ENCODE measurements at regions not wholly inside any gene's neighbourhood (a gene's known extent, or its start where the extent isn't known, plus 50 kb on each side); places are given as distances from the start of the nearest gene placed in this dataset.
"Not testable (repeated sequence)": the region's sequence is repeated elsewhere in the genome, so short reads cannot be mapped to it uniquely, and the experiment has no call there.

DNA sequence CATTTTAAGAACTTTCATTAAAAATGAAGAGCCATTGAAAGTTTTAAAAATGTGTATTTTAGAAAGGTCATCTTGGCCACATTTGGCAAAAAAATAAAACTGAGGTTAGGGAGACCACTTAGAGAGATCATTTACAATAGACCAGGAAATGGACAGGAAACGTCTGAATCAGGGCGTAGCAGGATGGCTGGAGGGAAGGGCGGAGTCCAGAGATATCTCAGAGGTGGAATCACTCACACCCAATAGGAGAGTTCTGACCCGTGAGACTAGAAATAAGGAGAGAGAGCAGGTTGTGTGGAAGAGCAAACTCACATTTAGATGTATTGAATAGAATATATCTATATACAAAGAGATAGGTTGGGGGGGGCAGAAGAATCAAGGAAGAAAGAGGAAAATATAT, 373.4 kb downstream of the METTL4 start:
- no peak for DNase-seq

- DNase-seq = no peak
Observed at GRCh38 chr18:2199060-2199459, 372.2 kb downstream of the METTL4 start.

DNA sequence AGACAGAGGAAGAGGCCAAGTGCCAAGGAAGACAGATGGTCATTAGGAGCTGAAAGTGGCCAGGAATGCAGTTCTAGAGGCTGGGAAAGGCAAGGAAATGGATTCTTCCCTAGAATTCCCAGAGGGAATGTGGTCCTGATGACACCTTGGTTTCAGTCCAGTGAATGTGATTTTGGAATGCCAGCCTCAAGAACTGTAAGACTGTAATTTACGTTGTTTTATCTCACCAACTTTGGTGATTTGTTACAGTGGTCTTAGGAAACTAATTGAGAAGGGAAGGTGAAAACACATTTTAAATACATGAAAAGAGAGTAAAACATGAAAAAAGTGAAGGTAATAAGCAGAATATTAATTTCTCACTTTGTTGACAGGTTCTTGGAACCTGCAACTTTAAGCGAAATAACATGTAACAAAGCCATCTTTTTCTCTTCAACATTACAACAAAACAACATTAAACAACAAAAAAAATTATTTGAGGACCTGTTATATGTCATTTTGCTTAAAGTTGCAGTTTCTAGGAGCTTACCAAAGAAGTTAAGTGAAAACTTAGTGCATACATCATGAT, 370.2 kb downstream of the METTL4 start:
- no peak for DNase-seq

GRCh38 chr18:2204736-2205135, 366.6 kb downstream of the METTL4 start:
- DNase-seq = no peak

- DNase-seq = no peak
Observed at GRCh38 chr18:2207294-2207693, 364.0 kb downstream of the METTL4 start.

DNA sequence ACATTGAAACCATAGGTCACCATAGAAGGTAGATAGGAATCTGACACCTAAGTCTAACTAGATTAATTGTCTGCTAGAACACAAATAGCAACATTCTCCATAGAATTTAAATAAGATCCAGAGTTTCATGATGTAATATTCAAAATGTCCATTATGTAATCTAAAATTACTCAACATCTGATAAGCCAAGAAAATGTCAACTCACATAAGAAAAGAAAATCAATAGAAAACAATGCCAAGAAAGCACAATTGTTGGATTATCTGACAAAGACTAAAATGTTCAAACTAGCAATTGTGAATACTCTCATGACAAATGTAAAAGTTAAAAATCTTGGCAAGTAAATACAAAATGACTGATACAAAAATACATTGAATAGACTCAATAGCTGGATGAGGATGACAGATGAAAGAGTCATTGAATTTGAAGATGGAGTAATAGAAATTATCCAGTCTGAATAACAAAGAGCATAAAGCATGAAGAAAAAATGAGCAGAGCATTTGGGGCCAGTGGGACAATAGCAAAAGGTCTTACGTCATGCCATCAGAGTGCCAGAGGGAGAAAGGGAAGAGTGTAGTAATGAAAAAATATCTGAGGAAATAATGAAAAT, 358.6 kb downstream of the METTL4 start:
- DNase-seq = no peak

- DNase-seq = no peak
Observed at GRCh38 chr18:2213905-2214304, 357.4 kb downstream of the METTL4 start.

DNA sequence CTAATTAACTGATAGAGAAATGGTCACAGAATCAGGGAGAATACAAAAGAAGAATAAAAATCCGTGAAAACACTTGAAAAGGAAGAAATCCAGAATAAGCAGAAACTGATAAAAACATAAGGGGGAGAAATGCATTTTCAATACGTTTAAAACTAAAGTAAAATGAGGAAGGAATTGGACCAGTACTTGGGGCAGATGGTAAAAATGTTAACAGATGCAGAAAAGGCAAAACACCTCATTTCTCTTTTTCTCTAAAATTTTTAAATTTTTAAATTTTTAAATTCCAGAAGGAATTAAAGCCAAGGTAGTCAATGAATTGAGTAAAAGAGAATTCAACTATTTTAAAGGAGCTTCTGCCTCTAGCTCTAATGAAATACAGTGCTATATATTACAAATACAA, 353.9 kb downstream of the METTL4 start:
- DNase-seq = no peak

GRCh38 chr18:2218101-2218500, 353.2 kb downstream of the METTL4 start:
- DNase-seq = no peak

GRCh38 chr18:2219706-2220105, 351.6 kb downstream of the METTL4 start:
- DNase-seq = no peak

- no peak for DNase-seq
Observed at GRCh38 chr18:2222270-2223185, 348.8 kb downstream of the METTL4 start.

DNA sequence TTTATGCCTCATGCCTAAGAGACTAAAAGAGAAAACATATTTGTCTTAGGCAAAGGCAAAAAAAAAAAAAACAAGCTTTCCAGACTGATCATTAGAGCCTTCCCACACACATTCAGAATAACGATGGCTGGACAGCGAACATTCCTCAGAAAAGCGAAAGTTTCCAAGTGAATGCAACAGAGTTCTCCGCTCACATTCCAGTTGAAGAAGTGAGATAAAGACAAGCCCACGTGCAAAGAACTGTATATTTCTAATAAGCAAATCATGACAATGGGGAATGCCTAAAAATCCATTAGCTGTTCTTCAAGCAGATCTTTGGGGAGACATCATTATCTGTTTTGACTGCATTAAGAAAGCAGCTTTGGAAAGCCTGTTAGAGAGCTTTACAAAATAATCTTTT, 347.9 kb downstream of the METTL4 start:
- DNase-seq = no peak

GRCh38 chr18:2223849-2224248, 347.5 kb downstream of the METTL4 start:
- peak; percentile 74 for DNase-seq

DNA sequence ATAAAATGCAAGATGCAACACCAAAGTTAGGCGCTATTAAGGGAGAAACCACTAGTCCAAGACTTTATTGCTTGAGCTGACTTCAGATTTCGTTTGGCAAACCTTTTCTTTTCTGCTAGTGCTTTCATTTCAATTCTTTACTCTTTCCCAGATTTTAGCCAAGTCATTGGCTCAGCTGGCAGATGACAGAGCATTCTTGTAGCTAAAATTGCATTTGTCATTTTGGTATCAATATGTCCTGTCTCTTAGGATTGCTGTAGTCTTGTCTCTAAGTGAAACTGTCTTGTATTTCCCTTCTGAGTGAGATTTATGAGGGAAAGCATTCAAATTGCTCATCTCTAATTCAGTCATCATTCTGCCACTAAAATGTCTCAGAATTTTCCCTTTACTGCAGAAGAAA, 335.1 kb downstream of the METTL4 start:
- no peak for DNase-seq

- DNase-seq = no peak
Observed at GRCh38 chr18:2237706-2238105, 333.6 kb downstream of the METTL4 start.

GRCh38 chr18:2240311-2240705, 331.0 kb downstream of the METTL4 start:
- DNase-seq = no peak

DNA sequence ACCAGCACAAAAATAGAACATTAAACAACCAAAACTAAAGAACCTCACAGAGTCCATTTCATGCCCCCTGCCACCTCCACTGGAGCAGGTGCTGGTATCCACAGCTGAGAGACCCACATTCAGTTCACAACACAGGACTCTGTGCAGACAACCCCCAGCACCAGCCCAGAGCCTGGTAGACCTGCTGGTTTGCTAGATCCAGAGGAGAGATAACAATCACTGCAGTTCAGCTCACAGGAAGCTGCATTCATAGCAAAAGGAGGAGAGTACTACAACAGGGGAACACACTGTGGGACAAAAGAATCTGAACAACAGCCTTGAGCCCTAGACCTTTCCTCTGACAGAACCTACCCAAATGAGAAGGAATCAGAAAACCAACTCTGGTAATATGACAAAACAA, 326.7 kb downstream of the METTL4 start:
- no peak for DNase-seq

GRCh38 chr18:2247101-2247500, 324.2 kb downstream of the METTL4 start:
- not testable (repeated sequence) for DNase-seq

DNA sequence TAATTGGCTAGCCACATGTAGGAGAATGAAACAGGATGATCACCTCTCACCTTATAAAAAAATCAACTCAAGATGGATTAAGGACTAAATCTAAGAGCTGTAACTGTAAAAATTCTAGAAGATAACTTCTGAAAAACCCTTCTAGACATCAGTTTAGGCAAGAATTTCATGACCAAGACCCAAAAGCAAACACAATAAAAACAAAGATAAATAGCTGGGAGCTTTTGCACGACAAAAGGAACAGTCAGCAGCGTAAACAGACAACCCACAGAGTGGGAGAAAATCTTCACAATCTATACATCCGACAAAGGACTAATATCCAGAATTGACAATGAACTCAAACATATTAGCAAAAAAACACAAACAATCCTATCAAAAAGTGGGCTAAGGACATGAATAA, 316.3 kb downstream of the METTL4 start:
- DNase-seq = no peak

- no peak for DNase-seq
Observed at GRCh38 chr18:2256577-2256976, 314.7 kb downstream of the METTL4 start.

GRCh38 chr18:2258954-2259353, 312.4 kb downstream of the METTL4 start:
- no peak for DNase-seq

GRCh38 chr18:2263303-2263890, 307.9 kb downstream of the METTL4 start:
- DNase-seq = no peak

DNA sequence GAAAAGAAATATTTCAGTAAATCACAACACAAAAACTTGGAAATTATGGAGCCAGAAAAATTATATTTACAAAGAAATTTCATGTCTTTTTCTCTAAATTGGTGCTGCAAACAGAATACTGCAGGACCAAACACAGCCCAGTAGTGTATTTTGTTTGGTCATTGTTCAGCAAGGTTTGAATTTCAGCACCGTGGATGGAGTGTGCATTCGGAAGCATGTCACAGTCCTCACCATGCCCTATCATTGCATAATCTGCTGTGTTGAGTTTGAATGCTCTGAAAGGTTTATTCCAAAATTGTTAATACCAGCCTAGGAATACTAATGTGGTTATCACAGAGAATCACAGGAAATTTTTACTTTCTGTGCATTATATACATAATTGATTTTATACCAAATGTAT, 296.7 kb downstream of the METTL4 start:
- DNase-seq = no peak

DNA sequence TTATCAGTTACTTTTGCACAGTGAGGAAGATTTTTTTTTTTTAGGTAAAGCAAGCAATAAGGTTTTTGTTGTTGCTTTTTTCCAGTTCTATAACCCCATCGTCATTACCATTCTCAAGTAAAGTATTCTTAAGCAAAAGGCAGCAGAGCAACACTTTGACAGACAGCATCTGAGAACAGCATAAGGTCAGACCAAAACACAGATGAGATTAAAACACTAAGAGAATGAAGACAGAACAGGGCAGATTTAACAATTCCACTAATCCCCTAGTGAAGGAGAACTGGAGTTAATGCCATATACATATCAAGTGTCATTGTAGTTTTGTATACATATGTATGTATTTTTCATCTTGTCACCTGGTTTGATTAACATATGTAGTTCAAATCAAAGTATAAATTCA, 290.2 kb downstream of the METTL4 start:
- no peak for DNase-seq
